Fibroblast of the aortic adventitia (primary cell): ENCODE measurements at regions not wholly inside any gene's neighbourhood (a gene's known extent, or its start where the extent isn't known, plus 50 kb on each side); places are given as distances from the start of the nearest gene placed in this dataset.
"Not testable (repeated sequence)": the region's sequence is repeated elsewhere in the genome, so short reads cannot be mapped to it uniquely, and the experiment has no call there.

Experiments used
- DNase-seq: peaks from one replicate; pipeline ENCODE4 v3.0.0-alpha.2; 2010; ENCODE audit warnings: low read depth
- H3K4me3 ChIP-seq: 2 replicates; pipeline ENCODE4 v1.5.1; 2011; ENCODE audit warnings: low read depth, mild to moderate bottlenecking, control low read depth, low read length, moderate library complexity
- CTCF ChIP-seq: IDR thresholded peaks from 2 replicates; pipeline ENCODE4 v1.5.1; 2011; ENCODE audit warnings: mild to moderate bottlenecking, low read length, control low read depth, inconsistent platforms; ENCODE audit not compliant: insufficient read depth

DNA sequence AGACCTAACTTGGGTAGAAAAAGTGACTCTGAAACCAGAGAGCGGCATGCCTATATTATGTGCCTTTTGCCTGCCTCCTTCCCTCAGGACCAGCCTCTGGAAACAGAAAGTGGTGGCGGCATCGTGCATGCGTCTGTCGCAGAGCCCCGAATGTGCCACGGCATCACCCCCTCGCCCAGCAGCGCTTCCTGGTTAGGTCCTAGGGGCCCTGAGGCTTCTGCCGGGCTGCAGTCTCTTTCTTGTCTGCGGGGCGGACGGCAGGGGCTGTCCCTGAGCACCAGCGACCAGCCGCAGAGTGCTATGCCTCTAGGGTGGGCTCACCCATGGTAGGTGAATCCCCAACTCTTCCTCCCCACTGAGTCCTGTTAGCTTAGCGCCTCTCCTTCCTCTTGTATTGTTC, 68.7 kb downstream of the VSIG4 start:
- no peak for DNase-seq
- TF ChIP-seq CTCF: no peak
- H3K4me3 ChIP-seq: no peak overlapping the region

DNA sequence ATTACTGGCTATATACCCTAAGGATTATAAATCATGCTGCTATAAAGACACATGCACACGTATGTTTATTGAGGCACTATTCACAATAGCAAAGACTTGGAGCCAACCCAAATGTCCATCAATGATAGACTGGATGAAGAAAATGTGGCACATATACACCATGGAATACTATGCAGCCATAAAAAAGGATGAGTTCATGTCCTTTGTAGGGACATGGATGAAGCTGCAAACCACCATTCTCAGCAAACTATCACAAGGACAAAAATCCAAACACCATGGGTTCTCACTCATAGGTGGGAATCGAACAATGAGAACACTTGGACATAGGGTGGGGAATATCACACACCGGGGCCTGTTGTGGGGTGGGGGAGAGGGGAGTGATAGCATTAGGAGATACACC, 72.7 kb downstream of the VSIG4 start:
- not testable (repeated sequence) for DNase-seq, H3K4me3 ChIP-seq

GRCh38 chrX:65961714-65962113, 78.2 kb downstream of the VSIG4 start:
- no peak overlapping the region for H3K4me3 ChIP-seq
- TF ChIP-seq CTCF: no peak
- no peak for DNase-seq

- TF ChIP-seq CTCF: no peak
- DNase-seq: no peak
- no peak overlapping the region for H3K4me3 ChIP-seq
Observed at GRCh38 chrX:65948103-65948502, 91.8 kb downstream of the VSIG4 start.

GRCh38 chrX:65941775-65942174, 98.1 kb downstream of the VSIG4 start:
- no peak for DNase-seq
- no peak overlapping the region for H3K4me3 ChIP-seq
- no peak for TF ChIP-seq CTCF

DNA sequence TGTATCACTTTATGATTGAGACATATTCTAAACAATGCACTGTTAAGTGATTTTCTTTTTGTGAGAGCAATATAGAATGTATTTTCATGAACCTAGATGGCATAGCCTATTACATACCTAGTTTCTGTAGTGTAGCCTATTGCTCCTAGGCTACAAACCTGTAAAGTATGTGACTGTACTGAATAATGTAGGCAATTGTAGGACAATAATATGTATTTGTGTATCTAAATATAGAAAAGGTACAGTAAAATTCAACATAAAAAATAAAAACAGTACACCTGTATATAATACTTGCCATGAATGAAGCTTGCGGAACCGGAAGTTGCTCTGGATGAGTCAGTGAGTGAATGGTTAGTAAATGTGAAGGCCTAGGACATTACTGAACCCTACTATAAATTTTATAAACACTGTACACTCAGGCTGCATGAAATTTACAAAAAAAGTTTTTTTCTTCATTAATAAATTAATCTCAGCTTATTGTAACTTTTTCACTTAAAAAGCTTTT, 106.7 kb downstream of the VSIG4 start:
- TF ChIP-seq CTCF: no peak
- DNase-seq: no peak
- no peak overlapping the region for H3K4me3 ChIP-seq

DNA sequence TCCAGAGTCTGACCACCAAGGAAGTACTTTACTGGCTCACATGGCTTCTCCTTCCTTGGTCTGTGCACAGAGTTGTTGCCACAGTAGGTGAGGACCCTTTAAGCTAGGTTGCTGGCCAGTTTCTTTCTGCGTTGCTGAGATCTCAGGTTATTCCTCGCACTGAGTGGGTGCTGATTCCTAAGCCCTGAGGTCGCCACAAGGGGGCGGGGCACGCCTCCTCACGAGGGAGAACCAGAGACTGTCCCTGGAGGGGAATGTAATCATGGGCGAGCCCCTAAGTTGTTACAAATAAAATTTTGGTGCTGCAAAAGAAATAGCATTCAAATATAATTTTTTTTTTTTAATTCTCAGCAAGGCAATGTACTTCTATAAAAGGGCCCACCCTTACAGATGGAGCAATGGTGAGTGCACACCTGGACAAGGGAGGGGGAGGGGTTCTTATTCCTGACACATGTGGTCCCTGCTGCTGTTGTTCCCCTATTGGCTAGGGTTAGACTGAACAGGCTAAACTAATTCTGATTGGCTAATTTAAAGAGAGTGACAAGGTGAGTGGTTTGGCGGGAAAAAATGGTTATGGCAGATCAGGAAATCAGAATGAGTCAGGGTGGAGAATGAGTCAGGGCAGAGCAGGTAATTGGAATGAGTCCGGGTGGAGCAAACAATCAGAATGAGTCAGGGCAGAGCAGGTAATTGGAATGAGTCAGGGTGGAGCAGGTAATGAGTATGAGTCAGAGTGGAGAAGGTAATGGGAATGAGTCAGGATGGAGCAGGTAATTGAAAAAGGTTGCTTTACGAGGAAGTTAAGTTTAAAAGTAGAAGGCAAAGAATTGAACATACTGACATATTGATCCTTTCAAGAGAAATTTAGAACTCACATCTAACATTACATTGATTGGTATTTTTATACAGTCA, 107.5 kb downstream of the VSIG4 start:
- no peak for DNase-seq
- H3K4me3 ChIP-seq: no peak overlapping the region
- TF ChIP-seq CTCF: no peak
